ENCODE measurements at regions not wholly inside any gene's neighbourhood (a gene's known extent, or its start where the extent isn't known, plus 50 kb on each side); places are given as distances from the start of the nearest gene placed in this dataset.

DNA sequence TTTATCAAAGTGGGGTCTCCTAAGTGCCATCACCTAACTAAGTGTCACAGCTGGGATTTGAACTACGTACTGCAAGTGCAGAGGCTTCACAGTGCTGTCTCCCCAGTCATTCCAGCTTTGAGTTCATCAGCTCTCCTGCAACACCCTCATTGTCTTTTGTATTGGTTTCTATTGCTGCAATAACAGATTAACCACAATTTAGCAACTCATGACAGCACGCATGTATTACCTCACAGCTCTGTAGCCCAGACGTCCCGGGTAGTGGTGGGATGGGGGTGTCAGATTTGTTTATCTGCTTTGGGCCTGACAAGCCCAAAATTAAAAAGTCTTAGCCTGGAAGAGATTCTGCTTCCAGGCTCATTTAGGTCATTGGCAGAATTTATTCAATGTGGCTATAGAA, 220.5 kb upstream of the LRRN1 start:
- H3K9me3 Mint-ChIP-seq, result no peaks in the 10 kb centered on the region
- H3K27me3 Mint-ChIP-seq, result no peaks in the 10 kb centered on the region
- no peaks in the 10 kb centered on the region for H3K4me1 Mint-ChIP-seq
- ATAC-seq (no peak), DNase-seq (no peak)
- H3K4me3 Mint-ChIP-seq, result no peak overlapping the region
- no peak overlapping the region for H3K27ac Mint-ChIP-seq

DNA sequence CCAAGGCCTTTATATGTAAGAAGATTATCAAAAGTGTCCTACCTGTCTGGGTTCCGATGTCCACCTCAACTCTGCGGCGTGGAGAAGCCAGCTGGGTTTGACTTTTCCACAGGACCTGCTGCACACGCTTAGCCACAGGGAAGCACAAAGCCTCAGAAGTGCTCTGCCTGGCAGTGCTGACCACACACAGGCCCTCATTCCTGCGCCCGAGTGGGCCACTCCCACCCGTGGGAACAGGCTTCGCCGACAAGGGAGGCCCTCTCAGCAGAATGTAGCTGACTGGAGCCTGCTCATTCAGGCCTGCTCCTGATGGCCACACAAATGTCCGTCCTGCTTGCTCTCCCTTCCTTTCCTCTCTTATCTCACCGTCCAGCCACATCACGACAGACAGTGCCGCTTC, 221.4 kb upstream of the LRRN1 start:
- ATAC-seq (no peak), DNase-seq (no peak)
- Mint-ChIP-seq H3K27me3 (no peaks in the 10 kb centered on the region), H3K4me1 (no peaks in the 10 kb centered on the region), H3K4me3 (no peak overlapping the region), H3K27ac (no peak overlapping the region), H3K9me3 (no peaks in the 10 kb centered on the region)

DNA sequence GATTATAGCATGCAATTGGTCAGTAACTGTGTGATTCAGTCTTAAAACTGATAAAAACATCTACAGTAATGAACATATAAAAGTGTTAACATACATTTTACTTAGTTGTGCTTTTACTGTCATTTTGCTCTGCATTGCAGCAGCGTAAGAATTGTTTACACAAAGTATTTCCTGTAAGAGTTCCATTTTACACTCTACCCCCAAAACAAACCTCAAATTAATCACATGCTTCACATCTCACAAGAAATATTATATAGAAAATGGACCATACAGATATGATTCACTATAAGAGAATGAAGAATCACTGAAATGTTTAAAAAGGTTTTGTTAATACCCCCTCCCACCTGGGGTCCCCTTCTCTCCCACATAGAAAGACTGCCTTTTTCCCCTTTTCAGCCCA, 225.9 kb upstream of the LRRN1 start:
- H3K4me1 Mint-ChIP-seq, result no peaks in the 10 kb centered on the region
- no peak overlapping the region for H3K4me3 Mint-ChIP-seq
- ATAC-seq (no peak), DNase-seq (no peak)
- H3K27ac Mint-ChIP-seq, result no peak overlapping the region
- no peaks in the 10 kb centered on the region for H3K9me3 Mint-ChIP-seq
- no peaks in the 10 kb centered on the region for H3K27me3 Mint-ChIP-seq

DNA sequence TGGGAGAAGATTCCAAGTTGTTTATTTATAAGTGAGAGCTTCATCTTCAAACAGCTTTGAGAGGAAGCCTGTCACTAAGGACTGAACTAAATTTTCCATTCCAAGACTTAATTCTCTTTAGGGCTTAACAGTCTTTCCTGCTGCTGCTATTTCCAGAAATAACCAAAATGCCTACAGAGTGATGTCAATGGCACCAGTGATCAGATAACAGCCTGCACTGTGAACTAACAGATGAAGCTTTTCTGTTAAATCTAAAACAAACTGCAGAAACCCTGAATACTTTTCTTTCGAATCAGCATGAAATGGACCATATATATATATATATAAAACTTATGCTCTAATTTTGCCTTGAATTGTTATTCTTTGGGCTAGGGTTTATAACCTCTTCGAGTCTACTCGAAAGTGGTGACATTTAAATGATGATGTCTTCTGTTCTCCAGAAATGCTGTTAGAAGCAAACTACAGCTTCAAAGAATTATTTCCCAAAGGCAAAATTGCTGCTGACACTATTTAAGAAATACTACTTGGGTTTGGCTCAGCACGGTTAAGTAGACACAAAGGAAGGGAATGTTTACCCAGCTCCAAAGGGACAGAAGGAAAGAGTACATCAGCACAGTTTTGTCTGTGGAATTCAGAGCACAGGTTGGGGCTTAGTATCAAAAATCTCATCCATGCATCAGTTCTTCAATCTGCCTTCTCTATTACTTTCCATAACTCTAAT, 238.5 kb upstream of the LRRN1 start:
- no peak overlapping the region for H3K27ac Mint-ChIP-seq
- no peaks in the 10 kb centered on the region for H3K9me3 Mint-ChIP-seq
- ATAC-seq (no peak), DNase-seq (no peak)
- no peak overlapping the region for H3K4me3 Mint-ChIP-seq
- no peaks in the 10 kb centered on the region for H3K4me1 Mint-ChIP-seq
- no peaks in the 10 kb centered on the region for H3K27me3 Mint-ChIP-seq

GRCh38 chr3:3559786-3560185, 239.4 kb upstream of the LRRN1 start:
- H3K9me3 Mint-ChIP-seq, result no peaks in the 10 kb centered on the region
- H3K27me3 Mint-ChIP-seq, result no peaks in the 10 kb centered on the region
- ATAC-seq, result no peak
- H3K4me3 Mint-ChIP-seq, result no peak overlapping the region
- no peak for DNase-seq
- H3K27ac Mint-ChIP-seq, result peak overlapping the region in 1 of 2 donors; percentile 33
- no peaks in the 10 kb centered on the region for H3K4me1 Mint-ChIP-seq

GRCh38 chr3:3556078-3556477, 243.2 kb upstream of the LRRN1 start:
- no peak overlapping the region for H3K27ac Mint-ChIP-seq
- no peak for ATAC-seq
- no peak overlapping the region for H3K4me3 Mint-ChIP-seq

DNA sequence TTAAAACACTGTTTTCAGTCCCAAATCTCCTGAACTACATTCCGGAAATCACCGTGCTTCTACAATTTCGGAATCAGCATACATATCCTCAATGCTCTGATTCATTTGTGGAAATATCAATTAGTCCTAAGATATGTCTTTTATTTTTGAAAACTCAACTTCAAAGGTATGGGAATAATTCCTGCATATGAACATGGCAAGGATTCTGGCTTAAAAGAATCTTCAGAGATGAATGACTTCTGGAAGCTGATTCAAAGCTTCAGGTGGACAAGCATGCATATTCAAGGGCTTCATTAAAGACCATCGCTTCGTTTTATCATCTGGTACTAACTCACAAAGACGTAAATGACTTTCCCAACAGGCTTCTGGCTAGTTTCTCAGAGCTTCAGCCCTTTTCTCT, 246.0 kb upstream of the LRRN1 start:
- ATAC-seq, result no peak
- H3K9me3 Mint-ChIP-seq, result peaks cover 4 to 8% of the 10 kb centered on the region in 2 donors
- H3K27me3 Mint-ChIP-seq, result no peaks in the 10 kb centered on the region
- H3K27ac Mint-ChIP-seq, result no peak overlapping the region
- H3K4me1 Mint-ChIP-seq, result no peaks in the 10 kb centered on the region
- DNase-seq, result no peak
- no peak overlapping the region for H3K4me3 Mint-ChIP-seq

More at GRCh38 chr3:3556078-3556477, 243.2 kb upstream of the LRRN1 start:
- Mint-ChIP-seq H3K4me1 (no peaks in the 10 kb centered on the region), H3K9me3 (no peaks in the 10 kb centered on the region), H3K27me3 (no peaks in the 10 kb centered on the region)
- DNase-seq, result no peak

DNA sequence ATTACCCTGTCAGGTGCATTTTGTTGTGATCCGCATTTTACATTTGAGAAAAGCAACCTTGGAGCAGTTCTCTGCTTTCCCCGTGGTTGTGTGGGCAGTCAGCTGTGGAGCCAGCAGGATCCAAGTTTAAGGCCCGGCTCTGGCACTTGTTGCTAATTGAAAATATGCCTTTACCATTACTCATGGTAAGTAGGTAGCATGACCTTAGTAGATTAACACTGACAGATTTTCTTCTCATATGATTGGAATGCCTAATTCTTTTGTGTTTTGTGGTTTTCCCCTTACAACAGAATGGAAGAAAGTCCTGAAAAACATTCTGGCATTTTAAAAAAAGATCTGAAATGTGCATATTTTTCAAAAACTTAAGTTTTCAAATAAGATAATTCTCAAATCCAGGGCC, 246.5 kb upstream of the LRRN1 start:
- ATAC-seq, result no peak
- Mint-ChIP-seq H3K4me1 (no peaks in the 10 kb centered on the region), H3K27me3 (no peaks in the 10 kb centered on the region), H3K4me3 (no peak overlapping the region), H3K27ac (no peak overlapping the region), H3K9me3 (peaks cover 4 to 8% of the 10 kb centered on the region in 2 donors)
- no peak for DNase-seq

- DNase-seq, result no peak
- Mint-ChIP-seq H3K4me3 (no peak overlapping the region), H3K27ac (no peak overlapping the region), H3K27me3 (no peaks in the 10 kb centered on the region), H3K9me3 (peaks cover 4 to 8% of the 10 kb centered on the region in 2 donors), H3K4me1 (no peaks in the 10 kb centered on the region)
- no peak for ATAC-seq
These were observed 247.2 kb upstream of the LRRN1 start for GRCh38 chr3:3551981-3552380.

GRCh38 chr3:3545360-3545759, 253.9 kb upstream of the LRRN1 start:
- Mint-ChIP-seq H3K4me1 (no peaks in the 10 kb centered on the region), H3K4me3 (no peak overlapping the region), H3K9me3 (peaks cover 2 to 8% of the 10 kb centered on the region in 2 donors), H3K27me3 (no peaks in the 10 kb centered on the region), H3K27ac (no peak overlapping the region)
- ATAC-seq (no peak), DNase-seq (no peak)

GRCh38 chr3:3538451-3538850, 260.8 kb upstream of the LRRN1 start:
- Mint-ChIP-seq H3K27ac (no peak overlapping the region), H3K9me3 (peaks cover 0 to 2% of the 10 kb centered on the region in 2 donors), H3K4me1 (no peaks in the 10 kb centered on the region), H3K4me3 (no peak overlapping the region), H3K27me3 (no peaks in the 10 kb centered on the region)
- ATAC-seq (no peak), DNase-seq (no peak)

DNA sequence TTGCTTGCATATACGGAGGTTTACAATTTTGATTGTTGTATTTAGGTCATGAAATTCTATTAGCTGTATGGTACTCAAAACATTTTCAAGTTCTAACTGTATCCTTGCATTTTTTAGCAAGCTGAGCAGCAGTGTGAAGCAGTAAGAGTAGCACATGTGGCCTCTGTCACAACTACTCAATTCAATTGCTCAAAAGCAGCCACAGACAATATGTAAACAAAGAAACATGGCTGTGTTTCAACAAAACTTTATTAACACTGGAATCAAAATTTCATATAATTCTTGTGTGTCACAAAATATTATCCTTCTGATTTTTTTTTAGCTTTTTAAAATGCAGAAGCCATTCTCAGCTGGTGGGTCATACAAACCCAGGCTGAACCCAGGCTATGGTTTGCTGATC, 266.7 kb upstream of the LRRN1 start:
- no peak for ATAC-seq
- H3K27ac Mint-ChIP-seq, result no peak overlapping the region
- no peak for DNase-seq
- no peaks in the 10 kb centered on the region for H3K9me3 Mint-ChIP-seq
- H3K4me1 Mint-ChIP-seq, result peaks cover 5% of the 10 kb centered on the region
- no peaks in the 10 kb centered on the region for H3K27me3 Mint-ChIP-seq
- no peak overlapping the region for H3K4me3 Mint-ChIP-seq

DNA sequence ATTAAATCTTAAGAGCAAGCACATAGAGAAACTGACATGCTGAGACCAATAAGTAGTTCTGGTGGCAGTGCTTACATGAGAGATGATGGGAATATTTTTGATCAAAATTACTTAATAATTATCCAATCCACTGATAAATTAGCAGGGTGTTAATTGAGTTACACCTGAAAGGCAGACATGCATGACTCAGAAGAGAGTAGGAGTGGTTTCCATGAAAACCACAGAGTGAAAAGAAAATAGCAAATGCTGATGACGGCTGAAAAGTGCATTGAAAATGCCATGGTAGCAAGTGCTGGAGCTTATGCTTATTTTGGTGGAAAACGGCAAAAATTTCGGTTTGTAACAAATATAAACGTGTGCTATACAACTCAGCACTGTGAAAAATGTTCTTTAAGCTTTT, 267.8 kb upstream of the LRRN1 start:
- DNase-seq (no peak), ATAC-seq (peak; percentile 48)
- peak overlapping the region in 1 of 2 donors; percentile 21 for H3K4me3 Mint-ChIP-seq
- H3K27ac Mint-ChIP-seq, result no peak overlapping the region
- no peaks in the 10 kb centered on the region for H3K27me3 Mint-ChIP-seq
- H3K4me1 Mint-ChIP-seq, result peaks cover 5% of the 10 kb centered on the region
- H3K9me3 Mint-ChIP-seq, result no peaks in the 10 kb centered on the region

DNA sequence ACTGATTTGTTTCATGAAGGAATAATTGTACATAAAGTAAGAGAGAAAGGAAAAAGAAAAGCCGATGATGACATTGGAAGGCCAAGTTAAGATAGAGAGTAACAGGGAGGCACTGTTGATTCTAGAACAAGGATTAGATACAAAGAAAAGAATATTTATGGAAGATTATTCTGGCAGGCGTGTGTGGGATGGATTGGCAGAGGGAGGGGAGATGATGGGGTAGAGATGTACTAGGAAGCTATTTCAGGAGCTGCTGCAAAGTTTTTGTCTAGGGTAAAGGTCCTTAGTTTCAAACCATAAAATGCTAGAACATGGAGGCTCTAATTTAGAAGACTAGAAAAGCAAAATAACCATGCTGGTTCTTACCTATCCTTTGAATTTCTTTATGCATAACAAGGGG, 280.0 kb upstream of the LRRN1 start:
- DNase-seq (no peak), ATAC-seq (no peak)
- Mint-ChIP-seq H3K9me3 (no peaks in the 10 kb centered on the region), H3K4me3 (no peak overlapping the region), H3K4me1 (no peaks in the 10 kb centered on the region), H3K27ac (no peak overlapping the region), H3K27me3 (no peaks in the 10 kb centered on the region)

DNA sequence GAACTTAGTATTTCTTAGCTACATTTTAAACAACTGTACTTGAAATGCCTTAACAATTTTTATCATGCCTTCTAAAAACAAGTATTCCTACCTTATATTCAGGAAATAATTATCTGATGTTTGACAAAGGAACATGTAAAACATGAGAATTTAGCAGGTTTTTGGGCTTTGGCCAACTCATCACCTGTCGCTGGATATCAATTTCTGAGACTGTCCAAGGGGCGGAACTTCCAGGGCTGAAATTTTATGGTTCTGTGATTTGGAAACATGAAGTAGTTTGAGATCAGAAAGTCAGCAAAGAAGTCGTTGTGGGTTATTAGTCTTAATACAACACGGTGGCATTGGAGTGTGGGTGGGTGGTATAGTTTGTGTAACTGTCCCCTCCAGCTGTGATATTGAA, 282.2 kb upstream of the LRRN1 start:
- ATAC-seq (no peak), DNase-seq (no peak)
- H3K27me3 Mint-ChIP-seq, result no peaks in the 10 kb centered on the region
- no peaks in the 10 kb centered on the region for H3K9me3 Mint-ChIP-seq
- no peaks in the 10 kb centered on the region for H3K4me1 Mint-ChIP-seq
- no peak overlapping the region for H3K27ac Mint-ChIP-seq
- H3K4me3 Mint-ChIP-seq, result no peak overlapping the region

GRCh38 chr3:3516384-3516783, 282.8 kb upstream of the LRRN1 start:
- H3K27ac Mint-ChIP-seq, result no peak overlapping the region
- no peak for DNase-seq

GRCh38 chr3:3509665-3510064, 289.6 kb upstream of the LRRN1 start:
- Mint-ChIP-seq H3K4me3 (no peak overlapping the region), H3K27me3 (no peaks in the 10 kb centered on the region)
- ATAC-seq, result no peak

More at GRCh38 chr3:3516384-3516783, 282.8 kb upstream of the LRRN1 start:
- no peak for ATAC-seq
- H3K27me3 Mint-ChIP-seq, result no peaks in the 10 kb centered on the region
- H3K4me3 Mint-ChIP-seq, result no peak overlapping the region
- H3K9me3 Mint-ChIP-seq, result no peaks in the 10 kb centered on the region
- H3K4me1 Mint-ChIP-seq, result no peaks in the 10 kb centered on the region

More at GRCh38 chr3:3509665-3510064, 289.6 kb upstream of the LRRN1 start:
- H3K4me1 Mint-ChIP-seq, result no peaks in the 10 kb centered on the region
- H3K27ac Mint-ChIP-seq, result no peak overlapping the region
- no peak for DNase-seq
- H3K9me3 Mint-ChIP-seq, result no peaks in the 10 kb centered on the region
